GM12878 (cell line): ENCODE measurements at regions not wholly inside any gene's neighbourhood (a gene's known extent, or its start where the extent isn't known, plus 50 kb on each side); places are given as distances from the start of the nearest gene placed in this dataset.

Source experiments
- ATAC-seq: fragments of 200-7000 bp; cut with Tn5 transposase; 3 replicates; pipeline ENCODE4 v1.9.1; 2020; ENCODE audit warnings: mild to moderate bottlenecking, moderate library complexity
- BruUV-seq: library from RNA; stranded (reverse); fragments of 400-500 nt; replicated peaks from 2 replicates; lab custom pipeline; 2021; lab: Mats Ljungman, UMichigan
- CTCF ChIA-PET: fragments of 300-600 bp; sonication (Branson Sonifier 250); formaldehyde crosslinking; extraction: SDS; loops from one replicate; lab custom pipeline; 2021; ENCODE audit warnings: inconsistent platforms; lab: Yijun Ruan, JAX
- POLR2A ChIA-PET: fragments of 350-600 bp; formaldehyde crosslinking; extraction: SDS; loops from one replicate; lab custom pipeline; 2021; ENCODE audit warnings: inconsistent platforms; lab: Charles Lee
- RAD21 ChIA-PET: fragments of 300-600 bp; sonication (Branson Sonifier 250); formaldehyde crosslinking; loops from one replicate; lab custom pipeline; 2023; ENCODE audit warnings: antibody characterized with exemption; ENCODE audit not compliant: unreplicated experiment; lab: Charles Lee
- SMC1A ChIA-PET: fragments of 300-600 bp; sonication (Branson Sonifier 250); formaldehyde crosslinking; loops from one replicate; lab custom pipeline; 2023; ENCODE audit not compliant: unreplicated experiment, uncharacterized antibody; lab: Charles Lee
- DNase-seq: peaks from one replicate; pipeline ENCODE4 v3.0.0-alpha.2; 2011; ENCODE audit warnings: low read depth, low spot score
- FAIRE-seq: peaks from 3 replicates; lab custom pipeline; 2011; peaks lifted over from hg19 to GRCh38; lab: Jason Lieb, UNC
- H2AFZ ChIP-seq: 2 replicates; pipeline ENCODE4 v1.6.0; 2011; ENCODE audit warnings: low read depth, low read length, control low read depth; ENCODE audit not compliant: control insufficient read depth
- H3K27ac ChIP-seq: 2 replicates; pipeline ENCODE4 v1.5.1; 2011; ENCODE audit warnings: control low read depth; ENCODE audit not compliant: control insufficient read depth, insufficient read depth
- H3K27me3 ChIP-seq, 2 experiments: replicated peaks in 1 of 2; 2 replicates each; pipeline versions ENCODE4 v1.6.0 to v1.6.1; 2011; ENCODE audit warnings: low read length in 1 of 2; ENCODE audit not compliant: control insufficient read depth in 2 of 2, insufficient read depth in 2 of 2
- H3K36me3 ChIP-seq, 2 experiments: 2 replicates each; pipeline ENCODE4 v1.5.1; 2011; ENCODE audit warnings: low read length in 1 of 2; ENCODE audit not compliant: control insufficient read depth in 2 of 2, insufficient read depth in 2 of 2
- H3K4me1 ChIP-seq: 2 replicates; pipeline ENCODE4 v1.6.1; 2011; ENCODE audit warnings: mild to moderate bottlenecking, low read length, moderate library complexity, mixed read lengths; ENCODE audit not compliant: control insufficient read depth, insufficient read depth
- H3K4me2 ChIP-seq: 2 replicates; pipeline ENCODE4 v1.6.0; 2011; ENCODE audit warnings: control low read depth; ENCODE audit not compliant: control insufficient read depth, insufficient read depth
- H3K4me3 ChIP-seq: fragments of 200-600 bp; sonication (generic); 2 replicates; pipeline ENCODE4 v1.5.1; 2016
- H3K79me2 ChIP-seq: 2 replicates; pipeline ENCODE4 v1.6.0; 2011; ENCODE audit warnings: low read length; ENCODE audit not compliant: control insufficient read depth, insufficient read depth
- H3K9ac ChIP-seq: 2 replicates; pipeline ENCODE4 v1.8.0; 2011; ENCODE audit warnings: low read length, control low read depth, mixed read lengths; ENCODE audit not compliant: control insufficient read depth, insufficient read depth
- H3K9me3 ChIP-seq: replicated peaks from 3 replicates; pipeline ENCODE4 v1.5.1; 2011; ENCODE audit warnings: mild to moderate bottlenecking, low read length; ENCODE audit not compliant: control insufficient read depth, insufficient read depth
- H4K20me1 ChIP-seq: 2 replicates; pipeline ENCODE4 v1.6.0; 2011; ENCODE audit not compliant: control insufficient read depth, insufficient read depth
- GABPA ChIP-seq: IDR thresholded peaks from 2 replicates; pipeline ENCODE4 v1.6.1; 2014; ENCODE audit warnings: antibody characterized with exemption, low read depth, mild to moderate bottlenecking, inconsistent platforms
- HDAC6 ChIP-seq: fragments of 200-600 bp; sonication (generic); IDR thresholded peaks from one replicate; pipeline ENCODE4 v1.8.0; 2017; ENCODE audit warnings: antibody characterized with exemption; ENCODE audit not compliant: unreplicated experiment
- IKZF2 ChIP-seq, 2 experiments: fragments of 450-650 bp; IDR thresholded peaks; 2 replicates each; pipeline ENCODE4 v1.6.1; 2017; ENCODE audit warnings: mild to moderate bottlenecking in 2 of 2, moderate library complexity in 2 of 2
- KAT2A ChIP-seq: conservative IDR thresholded peaks from 2 replicates; pipeline ENCODE4 v1.6.1; 2011; ENCODE audit warnings: low read depth, low read length; ENCODE audit not compliant: control insufficient read depth
- RBBP5 ChIP-seq: fragments of 200-600 bp; sonication (generic); conservative IDR thresholded peaks from 2 replicates; pipeline ENCODE4 v1.6.1; 2016
- TCF3 ChIP-seq: IDR thresholded peaks from 2 replicates; pipeline ENCODE4 v1.6.1; 2012; ENCODE audit warnings: low read depth, mild to moderate bottlenecking, low read length, borderline replicate concordance; ENCODE audit not compliant: insufficient read depth
- WRNIP1 ChIP-seq: IDR thresholded peaks from 2 replicates; pipeline ENCODE4 v1.6.1; 2011; ENCODE audit warnings: low read depth, low read length, improper control_type of control experiment, borderline replicate concordance
- ZNF217 ChIP-seq: fragments of 450-650 bp; IDR thresholded peaks from 2 replicates; pipeline ENCODE4 v1.6.1; 2017; ENCODE audit warnings: antibody characterized with exemption, mild to moderate bottlenecking
- WGBS: methylation state at CpG from one replicate; pipeline ENCODE4 v1.1.6; 2016; ENCODE audit warnings: low lambda C conversion rate; ENCODE audit not compliant: insufficient replicate concordance, insufficient coverage; ENCODE audit errors: missing lambda C conversion rate; 5-methylcytosine and 5-hydroxymethylcytosine counted together
- in situ Hi-C: fragments of 300-500 bp; cut with MboI; formaldehyde crosslinking; loops from 9 replicates; pipeline ENCODE4 v1.14.3; 2018; ENCODE audit warnings: mixed read lengths
- intact Hi-C: fragments of 100-400 bp; cut with micrococcal nuclease; formaldehyde crosslinking; loops from one replicate; pipeline ENCODE4 v1.14.2; 2022; ENCODE audit not compliant: unreplicated experiment
- TF ChIP-seq, protein P1 (sequence below): IDR thresholded peaks from 2 replicates; pipeline ENCODE4 v1.6.1; 2012; ENCODE audit warnings: improper control_type of control experiment, low read depth, low read length; ENCODE audit not compliant: insufficient replicate concordance
- TF ChIP-seq, protein P2 (sequence below): fragments of 450-650 bp; IDR thresholded peaks from 2 replicates; pipeline ENCODE4 v1.6.1; 2016; ENCODE audit warnings: mild to moderate bottlenecking
- TF ChIP-seq, protein P3 (sequence below): IDR thresholded peaks from 2 replicates; pipeline ENCODE4 v1.6.1; 2011; ENCODE audit warnings: borderline replicate concordance, low read depth, mild to moderate bottlenecking, moderate library complexity, mixed read lengths, low read length; ENCODE audit not compliant: insufficient read depth; ENCODE audit errors: extremely low read length
- TF ChIP-seq, protein P4 (sequence below): fragments of 450-650 bp; IDR thresholded peaks from 2 replicates; pipeline ENCODE4 v1.6.1; 2016; ENCODE audit warnings: mild to moderate bottlenecking, moderate library complexity, borderline replicate concordance

DNA sequence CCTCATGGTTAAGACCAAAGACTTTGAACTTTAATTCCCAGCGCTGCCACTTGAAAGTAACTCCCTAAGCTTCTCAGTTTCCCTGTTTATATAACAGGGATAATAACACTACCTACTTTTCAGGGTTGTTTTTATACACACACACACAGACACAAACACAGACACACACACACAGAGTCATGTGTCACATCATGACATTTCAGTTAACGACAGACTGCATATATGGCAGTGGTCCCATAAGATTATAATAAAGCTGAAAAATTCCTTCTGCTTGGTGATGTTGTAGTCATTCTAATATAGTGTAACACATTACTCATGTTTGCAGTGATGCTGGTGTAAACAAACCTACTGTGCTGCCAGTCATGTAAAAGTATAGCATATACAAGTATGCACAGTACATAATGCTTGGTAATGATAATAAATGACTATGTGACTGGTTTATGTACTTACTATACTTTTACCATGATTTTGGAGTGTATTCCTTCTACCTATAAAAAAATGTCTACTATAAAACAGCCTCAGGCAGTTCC is 89.2 kb upstream of the ITGA4 start:
- Histone ChIP-seq H3K36me3 (no peaks in the 10 kb centered on the region), H3K4me1 (peaks cover 12% of the 10 kb centered on the region; the same call in 1 of the 2 replicates), H3K4me2 (no peak overlapping the region), H4K20me1 (no peaks in the 10 kb centered on the region), H3K27me3 (no peaks in the 10 kb centered on the region), H3K4me3 (no peak overlapping the region), H3K9me3 (no peaks in the 10 kb centered on the region), H2AFZ (no peak overlapping the region), H3K79me2 (no peaks in the 10 kb centered on the region), H3K27ac (no peak overlapping the region), H3K9ac (no peak overlapping the region)
- ChIA-PET POLR2A (interaction anchor here (0.6 kb wide), 2 partner anchors 79 to 91 kb away, joined by 4 read pairs; no protein-coding TSS in a partner anchor), CTCF (interaction anchor here (1.5 to 2.2 kb wide), 4 partner anchors 12 to 98 kb away, joined by 3 to 7 read pairs (median 4); no protein-coding TSS in a partner anchor), SMC1A (interaction anchor here (0.9 to 1.9 kb wide), 8 partner anchors 9 to 91 kb away, joined by 3 to 7 read pairs (median 3); no protein-coding TSS in a partner anchor), RAD21 (no interaction called here)
- in situ Hi-C loops (no loop called here), intact Hi-C loops (no loop called here)
- ATAC-seq (no peak), FAIRE-seq (no peak), DNase-seq (no peak)
- 100% methylated on average over 2 of the region's 2 CpGs for WGBS
- no TSS peak for BruUV-seq
- no peak for TF ChIP-seq HDAC6
- TF ChIP-seq IKZF2 (IDR thresholded peaks at IDR 0.05) = no peak
- TF ChIP-seq TCF3 = no peak
- TF ChIP-seq, protein P1, sequence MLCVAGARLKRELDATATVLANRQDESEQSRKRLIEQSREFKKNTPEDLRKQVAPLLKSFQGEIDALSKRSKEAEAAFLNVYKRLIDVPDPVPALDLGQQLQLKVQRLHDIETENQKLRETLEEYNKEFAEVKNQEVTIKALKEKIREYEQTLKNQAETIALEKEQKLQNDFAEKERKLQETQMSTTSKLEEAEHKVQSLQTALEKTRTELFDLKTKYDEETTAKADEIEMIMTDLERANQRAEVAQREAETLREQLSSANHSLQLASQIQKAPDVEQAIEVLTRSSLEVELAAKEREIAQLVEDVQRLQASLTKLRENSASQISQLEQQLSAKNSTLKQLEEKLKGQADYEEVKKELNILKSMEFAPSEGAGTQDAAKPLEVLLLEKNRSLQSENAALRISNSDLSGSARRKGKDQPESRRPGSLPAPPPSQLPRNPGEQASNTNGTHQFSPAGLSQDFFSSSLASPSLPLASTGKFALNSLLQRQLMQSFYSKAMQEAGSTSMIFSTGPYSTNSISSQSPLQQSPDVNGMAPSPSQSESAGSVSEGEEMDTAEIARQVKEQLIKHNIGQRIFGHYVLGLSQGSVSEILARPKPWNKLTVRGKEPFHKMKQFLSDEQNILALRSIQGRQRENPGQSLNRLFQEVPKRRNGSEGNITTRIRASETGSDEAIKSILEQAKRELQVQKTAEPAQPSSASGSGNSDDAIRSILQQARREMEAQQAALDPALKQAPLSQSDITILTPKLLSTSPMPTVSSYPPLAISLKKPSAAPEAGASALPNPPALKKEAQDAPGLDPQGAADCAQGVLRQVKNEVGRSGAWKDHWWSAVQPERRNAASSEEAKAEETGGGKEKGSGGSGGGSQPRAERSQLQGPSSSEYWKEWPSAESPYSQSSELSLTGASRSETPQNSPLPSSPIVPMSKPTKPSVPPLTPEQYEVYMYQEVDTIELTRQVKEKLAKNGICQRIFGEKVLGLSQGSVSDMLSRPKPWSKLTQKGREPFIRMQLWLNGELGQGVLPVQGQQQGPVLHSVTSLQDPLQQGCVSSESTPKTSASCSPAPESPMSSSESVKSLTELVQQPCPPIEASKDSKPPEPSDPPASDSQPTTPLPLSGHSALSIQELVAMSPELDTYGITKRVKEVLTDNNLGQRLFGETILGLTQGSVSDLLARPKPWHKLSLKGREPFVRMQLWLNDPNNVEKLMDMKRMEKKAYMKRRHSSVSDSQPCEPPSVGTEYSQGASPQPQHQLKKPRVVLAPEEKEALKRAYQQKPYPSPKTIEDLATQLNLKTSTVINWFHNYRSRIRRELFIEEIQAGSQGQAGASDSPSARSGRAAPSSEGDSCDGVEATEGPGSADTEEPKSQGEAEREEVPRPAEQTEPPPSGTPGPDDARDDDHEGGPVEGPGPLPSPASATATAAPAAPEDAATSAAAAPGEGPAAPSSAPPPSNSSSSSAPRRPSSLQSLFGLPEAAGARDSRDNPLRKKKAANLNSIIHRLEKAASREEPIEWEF = no peak
- no peak for TF ChIP-seq KAT2A
- TF ChIP-seq, protein P2, sequence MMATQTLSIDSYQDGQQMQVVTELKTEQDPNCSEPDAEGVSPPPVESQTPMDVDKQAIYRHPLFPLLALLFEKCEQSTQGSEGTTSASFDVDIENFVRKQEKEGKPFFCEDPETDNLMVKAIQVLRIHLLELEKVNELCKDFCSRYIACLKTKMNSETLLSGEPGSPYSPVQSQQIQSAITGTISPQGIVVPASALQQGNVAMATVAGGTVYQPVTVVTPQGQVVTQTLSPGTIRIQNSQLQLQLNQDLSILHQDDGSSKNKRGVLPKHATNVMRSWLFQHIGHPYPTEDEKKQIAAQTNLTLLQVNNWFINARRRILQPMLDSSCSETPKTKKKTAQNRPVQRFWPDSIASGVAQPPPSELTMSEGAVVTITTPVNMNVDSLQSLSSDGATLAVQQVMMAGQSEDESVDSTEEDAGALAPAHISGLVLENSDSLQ = no peak
- TF ChIP-seq, protein P3, sequence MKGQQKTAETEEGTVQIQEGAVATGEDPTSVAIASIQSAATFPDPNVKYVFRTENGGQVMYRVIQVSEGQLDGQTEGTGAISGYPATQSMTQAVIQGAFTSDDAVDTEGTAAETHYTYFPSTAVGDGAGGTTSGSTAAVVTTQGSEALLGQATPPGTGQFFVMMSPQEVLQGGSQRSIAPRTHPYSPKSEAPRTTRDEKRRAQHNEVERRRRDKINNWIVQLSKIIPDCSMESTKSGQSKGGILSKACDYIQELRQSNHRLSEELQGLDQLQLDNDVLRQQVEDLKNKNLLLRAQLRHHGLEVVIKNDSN = no peak
- TF ChIP-seq ZNF217 = no peak
- TF ChIP-seq, protein P4, sequence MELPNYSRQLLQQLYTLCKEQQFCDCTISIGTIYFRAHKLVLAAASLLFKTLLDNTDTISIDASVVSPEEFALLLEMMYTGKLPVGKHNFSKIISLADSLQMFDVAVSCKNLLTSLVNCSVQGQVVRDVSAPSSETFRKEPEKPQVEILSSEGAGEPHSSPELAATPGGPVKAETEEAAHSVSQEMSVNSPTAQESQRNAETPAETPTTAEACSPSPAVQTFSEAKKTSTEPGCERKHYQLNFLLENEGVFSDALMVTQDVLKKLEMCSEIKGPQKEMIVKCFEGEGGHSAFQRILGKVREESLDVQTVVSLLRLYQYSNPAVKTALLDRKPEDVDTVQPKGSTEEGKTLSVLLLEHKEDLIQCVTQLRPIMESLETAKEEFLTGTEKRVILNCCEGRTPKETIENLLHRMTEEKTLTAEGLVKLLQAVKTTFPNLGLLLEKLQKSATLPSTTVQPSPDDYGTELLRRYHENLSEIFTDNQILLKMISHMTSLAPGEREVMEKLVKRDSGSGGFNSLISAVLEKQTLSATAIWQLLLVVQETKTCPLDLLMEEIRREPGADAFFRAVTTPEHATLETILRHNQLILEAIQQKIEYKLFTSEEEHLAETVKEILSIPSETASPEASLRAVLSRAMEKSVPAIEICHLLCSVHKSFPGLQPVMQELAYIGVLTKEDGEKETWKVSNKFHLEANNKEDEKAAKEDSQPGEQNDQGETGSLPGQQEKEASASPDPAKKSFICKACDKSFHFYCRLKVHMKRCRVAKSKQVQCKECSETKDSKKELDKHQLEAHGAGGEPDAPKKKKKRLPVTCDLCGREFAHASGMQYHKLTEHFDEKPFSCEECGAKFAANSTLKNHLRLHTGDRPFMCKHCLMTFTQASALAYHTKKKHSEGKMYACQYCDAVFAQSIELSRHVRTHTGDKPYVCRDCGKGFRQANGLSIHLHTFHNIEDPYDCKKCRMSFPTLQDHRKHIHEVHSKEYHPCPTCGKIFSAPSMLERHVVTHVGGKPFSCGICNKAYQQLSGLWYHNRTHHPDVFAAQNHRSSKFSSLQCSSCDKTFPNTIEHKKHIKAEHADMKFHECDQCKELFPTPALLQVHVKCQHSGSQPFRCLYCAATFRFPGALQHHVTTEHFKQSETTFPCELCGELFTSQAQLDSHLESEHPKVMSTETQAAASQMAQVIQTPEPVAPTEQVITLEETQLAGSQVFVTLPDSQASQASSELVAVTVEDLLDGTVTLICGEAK = no peak
- TF ChIP-seq GABPA = no peak
- no peak for TF ChIP-seq WRNIP1
- no peak for TF ChIP-seq RBBP5
